ENCODE measurements at regions not wholly inside any gene's neighbourhood (a gene's known extent, or its start where the extent isn't known, plus 50 kb on each side); places are given as distances from the start of the nearest gene placed in this dataset.

DNA sequence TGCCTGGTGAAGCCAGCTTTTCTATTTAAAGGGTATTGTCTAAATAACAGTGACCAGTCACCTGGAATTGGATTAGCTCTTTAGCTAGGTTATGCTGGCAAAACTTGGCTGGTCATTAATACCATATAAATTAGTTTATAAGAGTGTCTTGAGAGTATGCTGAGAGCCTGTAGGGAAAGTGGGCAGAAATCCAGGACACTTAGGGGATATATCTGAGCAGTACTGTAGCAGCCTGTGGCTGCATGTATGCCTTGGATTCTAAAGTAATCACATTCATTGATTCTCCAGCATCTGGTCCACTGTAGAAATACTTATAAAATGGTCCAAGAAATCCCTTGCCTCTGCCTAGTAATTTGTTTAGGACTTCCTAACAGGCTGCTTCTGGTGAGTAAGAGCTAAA lies 288.9 kb upstream of the DMAC1 start:
- no peak for DNase-seq (ENCODE audit: low spot score in 2 of 2)
- H3K9me3 ChIP-seq = no peaks in the 10 kb centered on the region
- H3K4me1 ChIP-seq = no peaks in the 10 kb centered on the region
- H3K36me3 ChIP-seq = no peaks in the 10 kb centered on the region
- TF ChIP-seq CTCF (IDR thresholded peaks at IDR 0.05) (no peak), POLR2AphosphoS5 (IDR thresholded peaks at IDR 0.05) (no peak), POLR2A (IDR thresholded peaks at IDR 0.05) (no peak)
- H3K27ac ChIP-seq = no peak overlapping the region
- intact Hi-C loops (cut with DNase I; ENCODE audit: low total_unique reads) = no loop called here
- H3K27me3 ChIP-seq = no peaks in the 10 kb centered on the region
- no peak overlapping the region for H3K4me3 ChIP-seq

DNA sequence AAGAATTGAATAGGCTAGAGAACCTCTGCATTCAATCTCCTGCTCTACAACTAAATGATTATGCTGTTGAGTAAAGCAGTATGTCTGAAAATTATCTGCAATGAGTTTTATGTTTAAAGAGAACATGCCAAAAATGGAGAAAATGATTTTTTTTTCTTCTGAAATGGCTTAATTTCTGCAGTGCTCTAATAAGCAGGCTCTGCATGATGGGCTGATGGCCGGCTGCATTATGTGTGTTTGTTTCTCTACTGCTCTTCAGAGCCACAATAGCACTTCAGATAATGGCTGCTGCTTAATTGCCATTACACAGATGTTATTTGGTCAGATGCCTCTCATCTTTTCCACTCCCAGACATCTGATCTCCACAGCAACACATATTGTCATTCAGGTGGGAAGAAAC lies 286.4 kb upstream of the DMAC1 start:
- Histone ChIP-seq H3K27me3 (no peaks in the 10 kb centered on the region), H3K36me3 (no peaks in the 10 kb centered on the region), H3K27ac (no peak overlapping the region), H3K9me3 (no peaks in the 10 kb centered on the region), H3K4me1 (no peaks in the 10 kb centered on the region), H3K4me3 (no peak overlapping the region)
- intact Hi-C loops (cut with DNase I; ENCODE audit: low total_unique reads) = no loop called here
- no peak for DNase-seq (ENCODE audit: low spot score in 2 of 2)
- TF ChIP-seq POLR2A (IDR thresholded peaks at IDR 0.05) = no peak
- no peak for TF ChIP-seq CTCF (IDR thresholded peaks at IDR 0.05)
- no peak for TF ChIP-seq POLR2AphosphoS5 (IDR thresholded peaks at IDR 0.05)

GRCh38 chr9:8078641-8079140 lies 279.1 kb upstream of the DMAC1 start:
- Histone ChIP-seq H3K27me3 (no peaks in the 10 kb centered on the region), H3K27ac (no peak overlapping the region), H3K4me3 (no peak overlapping the region), H3K36me3 (no peaks in the 10 kb centered on the region), H3K4me1 (no peaks in the 10 kb centered on the region), H3K9me3 (no peaks in the 10 kb centered on the region)
- intact Hi-C loops (cut with DNase I; ENCODE audit: low total_unique reads) = no loop called here
- no peak for TF ChIP-seq POLR2AphosphoS5 (IDR thresholded peaks at IDR 0.05)
- no peak for TF ChIP-seq CTCF (IDR thresholded peaks at IDR 0.05)
- no peak for TF ChIP-seq POLR2A (IDR thresholded peaks at IDR 0.05)
- DNase-seq (ENCODE audit: low spot score in 2 of 2) = no peak

DNA sequence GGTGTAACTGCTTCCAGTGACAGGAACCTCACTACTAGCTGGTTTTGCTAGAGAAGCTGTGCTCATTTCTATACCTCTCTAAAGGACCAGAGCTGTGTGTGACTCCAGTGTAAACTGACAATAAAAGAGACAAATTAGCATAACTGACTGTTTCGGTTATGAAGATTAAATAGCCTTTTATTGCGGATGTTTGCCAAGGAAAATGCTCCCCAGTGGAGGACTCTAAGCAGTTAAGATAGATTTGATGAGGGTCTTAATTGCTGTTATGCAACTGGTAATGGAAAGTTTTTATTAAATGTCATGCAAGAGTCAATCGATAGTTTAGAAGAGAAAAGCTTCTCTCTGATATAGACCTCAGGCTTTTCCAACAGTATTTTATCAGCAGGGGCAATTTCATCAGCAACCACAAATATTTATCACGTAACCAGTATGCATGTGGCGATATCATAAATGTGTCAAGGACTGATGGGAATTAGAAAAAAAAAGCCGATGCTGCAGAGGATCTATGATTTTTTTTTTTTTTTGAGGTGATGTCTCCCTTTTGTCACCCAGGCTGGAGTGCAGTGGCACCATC lies 275.2 kb upstream of the DMAC1 start:
- H3K9me3 ChIP-seq = no peaks in the 10 kb centered on the region
- DNase-seq (ENCODE audit: low spot score in 2 of 2) = no peak
- H3K27me3 ChIP-seq = no peaks in the 10 kb centered on the region
- intact Hi-C loops (cut with DNase I; ENCODE audit: low total_unique reads) = no loop called here
- no peaks in the 10 kb centered on the region for H3K4me1 ChIP-seq
- H3K36me3 ChIP-seq = no peaks in the 10 kb centered on the region
- TF ChIP-seq CTCF (IDR thresholded peaks at IDR 0.05) (no peak), POLR2AphosphoS5 (IDR thresholded peaks at IDR 0.05) (no peak), POLR2A (IDR thresholded peaks at IDR 0.05) (no peak)
- no peak overlapping the region for H3K27ac ChIP-seq
- H3K4me3 ChIP-seq = no peak overlapping the region

GRCh38 chr9:8071445-8071798 lies 271.8 kb upstream of the DMAC1 start:
- H3K4me3 ChIP-seq = no peak overlapping the region
- intact Hi-C loops (cut with DNase I; ENCODE audit: low total_unique reads) = no loop called here

More at GRCh38 chr9:8071445-8071798, 271.8 kb upstream of the DMAC1 start:
- Histone ChIP-seq H3K4me1 (no peaks in the 10 kb centered on the region), H3K36me3 (no peaks in the 10 kb centered on the region), H3K27ac (no peak overlapping the region), H3K27me3 (no peaks in the 10 kb centered on the region), H3K9me3 (peaks cover 7% of the 10 kb centered on the region in 2 donors)
- TF ChIP-seq POLR2A (IDR thresholded peaks at IDR 0.05) (no peak), POLR2AphosphoS5 (IDR thresholded peaks at IDR 0.05) (no peak)
- no peak for DNase-seq (ENCODE audit: low spot score in 2 of 2)
